Ascending aorta (tissue), 2 donors: ENCODE measurements at regions not wholly inside any gene's neighbourhood (a gene's known extent, or its start where the extent isn't known, plus 50 kb on each side); places are given as distances from the start of the nearest gene placed in this dataset.

Source experiments
- DNase-seq, 2 donors: peaks; one replicate each; pipeline ENCODE4 v3.0.0-alpha.2; 2019; ENCODE audit warnings: low spot score in 2 of 2
- H3K27ac ChIP-seq, 2 donors: fragments of 200-600 bp; sonication (generic); one replicate each; pipeline ENCODE4 v1.5.1; 2016 to 2017; ENCODE audit warnings: mild to moderate bottlenecking in 1 of 2
- H3K27me3 ChIP-seq: fragments of 200-600 bp; sonication (generic); one replicate; pipeline ENCODE4 v1.5.1; 2017
- H3K36me3 ChIP-seq, 2 donors: fragments of 200-600 bp; sonication (generic); one replicate each; pipeline ENCODE4 v1.5.1; 2016
- H3K4me1 ChIP-seq, 2 donors: fragments of 200-600 bp; sonication (generic); one replicate each; pipeline ENCODE4 v1.5.1; 2016 to 2017; ENCODE audit warnings: mild to moderate bottlenecking in 1 of 2
- H3K4me3 ChIP-seq, 2 donors: fragments of 200-600 bp; sonication (generic); one replicate each; pipeline ENCODE4 v1.5.1; 2016 to 2017; ENCODE audit warnings: mild to moderate bottlenecking in 1 of 2
- H3K9me3 ChIP-seq, 2 donors: fragments of 200-600 bp; sonication (generic); one replicate each; pipeline ENCODE4 v1.5.1; 2016
- CTCF ChIP-seq, 3 experiments: fragments of 200-600 bp in 2 of 3; fragments of 450-650 bp in 1 of 3; sonication (generic) in 2 of 3; IDR thresholded peaks; one replicate each; pipeline ENCODE4 v1.5.1; 2016 to 2019; ENCODE audit warnings: antibody characterized with exemption in 3 of 3, mild to moderate bottlenecking in 1 of 3, moderate library complexity in 1 of 3
- intact Hi-C: fragments of 100-400 bp; cut with DNase I; formaldehyde crosslinking; loops from one replicate; pipeline ENCODE4 v1.15.1; 2023

- DNase-seq: no peak
- H3K27me3 ChIP-seq: no peaks in the 10 kb centered on the region
- intact Hi-C loops: no loop called here
Observed at GRCh38 chr4:177718514-177718913, 276.3 kb upstream of the AGA start.

DNA sequence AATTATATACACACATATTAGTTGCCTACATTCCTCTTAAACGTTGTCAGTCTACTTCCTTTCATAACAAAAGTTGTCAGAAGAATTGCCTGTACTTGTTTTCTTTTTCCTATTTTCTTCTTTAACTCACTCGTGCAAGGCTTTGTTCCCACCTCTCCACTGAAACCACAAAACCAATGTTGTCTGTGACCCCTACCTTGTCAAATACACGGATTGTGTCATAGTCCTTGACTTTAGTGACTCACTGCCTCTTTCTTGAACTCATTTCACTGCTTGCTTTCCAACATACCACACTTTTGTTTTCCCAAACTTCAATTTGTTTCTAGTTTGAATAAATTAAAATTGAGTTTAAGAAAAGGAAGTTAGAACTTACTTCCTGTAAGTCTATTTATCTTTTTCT lies 283.9 kb upstream of the AGA start:
- Histone ChIP-seq H3K4me3 (no peak overlapping the region), H3K27ac (no peak overlapping the region), H3K4me1 (no peaks in the 10 kb centered on the region), H3K36me3 (no peaks in the 10 kb centered on the region), H3K27me3 (no peaks in the 10 kb centered on the region), H3K9me3 (no peaks in the 10 kb centered on the region)
- intact Hi-C loops: no loop called here
- no peak for DNase-seq
- TF ChIP-seq CTCF (IDR thresholded peaks at IDR 0.05): no peak

More at GRCh38 chr4:177718514-177718913, 276.3 kb upstream of the AGA start:
- no peak for TF ChIP-seq CTCF (IDR thresholded peaks at IDR 0.05)
- Histone ChIP-seq H3K4me1 (no peaks in the 10 kb centered on the region), H3K9me3 (no peaks in the 10 kb centered on the region), H3K27ac (no peak overlapping the region), H3K4me3 (no peak overlapping the region), H3K36me3 (no peaks in the 10 kb centered on the region)

DNA sequence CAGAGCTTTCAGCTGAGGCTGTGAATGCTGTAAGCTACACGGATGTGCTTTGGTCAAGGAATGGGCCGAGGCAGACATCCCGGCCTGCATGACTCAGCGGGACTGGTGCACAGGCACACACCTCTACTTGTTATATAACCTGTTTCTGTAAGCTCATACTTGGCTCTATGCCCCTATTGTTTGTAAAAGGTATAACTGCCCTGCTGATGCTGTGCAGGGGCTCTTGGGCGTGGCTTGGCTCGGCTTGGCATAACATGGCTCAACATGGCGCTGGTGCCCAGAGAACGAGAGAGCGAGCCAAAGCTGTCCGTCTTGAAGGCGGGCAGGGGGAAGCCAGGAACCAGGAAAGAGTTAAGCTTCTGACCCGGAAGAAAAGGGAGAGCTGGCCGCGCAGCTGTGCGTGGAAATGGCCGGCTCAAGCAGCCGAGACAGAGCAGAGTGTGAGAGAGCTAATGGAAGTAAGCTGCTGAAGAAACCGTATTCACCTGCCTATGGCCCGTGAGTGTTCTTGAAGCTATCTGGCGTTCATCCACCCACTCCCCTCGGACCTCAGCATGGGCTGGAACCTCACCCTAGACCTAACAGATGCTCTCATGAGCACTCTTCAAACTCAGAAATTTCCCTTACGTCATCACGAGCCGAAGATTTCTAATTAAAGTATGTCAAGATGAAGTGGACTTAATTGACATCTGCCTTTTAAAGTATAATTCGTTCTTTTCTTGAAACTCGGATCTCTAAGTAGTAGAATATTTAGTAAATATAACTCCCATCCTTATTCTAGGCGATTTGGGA lies 286.3 kb upstream of the AGA start:
- TF ChIP-seq CTCF (IDR thresholded peaks at IDR 0.05): no peak
- Histone ChIP-seq H3K27me3 (no peaks in the 10 kb centered on the region), H3K4me1 (no peaks in the 10 kb centered on the region), H3K4me3 (no peak overlapping the region), H3K36me3 (no peaks in the 10 kb centered on the region), H3K27ac (no peak overlapping the region), H3K9me3 (no peaks in the 10 kb centered on the region)
- intact Hi-C loops: no loop called here
- DNase-seq: no peak

- intact Hi-C loops: no loop called here
- Histone ChIP-seq H3K27ac (no peak overlapping the region), H3K4me3 (no peak overlapping the region), H3K27me3 (no peaks in the 10 kb centered on the region), H3K36me3 (no peaks in the 10 kb centered on the region), H3K9me3 (no peaks in the 10 kb centered on the region), H3K4me1 (no peaks in the 10 kb centered on the region)
- DNase-seq: no peak
- TF ChIP-seq CTCF (IDR thresholded peaks at IDR 0.05): no peak
Observed at GRCh38 chr4:177729681-177730080, 287.4 kb upstream of the AGA start.

DNA sequence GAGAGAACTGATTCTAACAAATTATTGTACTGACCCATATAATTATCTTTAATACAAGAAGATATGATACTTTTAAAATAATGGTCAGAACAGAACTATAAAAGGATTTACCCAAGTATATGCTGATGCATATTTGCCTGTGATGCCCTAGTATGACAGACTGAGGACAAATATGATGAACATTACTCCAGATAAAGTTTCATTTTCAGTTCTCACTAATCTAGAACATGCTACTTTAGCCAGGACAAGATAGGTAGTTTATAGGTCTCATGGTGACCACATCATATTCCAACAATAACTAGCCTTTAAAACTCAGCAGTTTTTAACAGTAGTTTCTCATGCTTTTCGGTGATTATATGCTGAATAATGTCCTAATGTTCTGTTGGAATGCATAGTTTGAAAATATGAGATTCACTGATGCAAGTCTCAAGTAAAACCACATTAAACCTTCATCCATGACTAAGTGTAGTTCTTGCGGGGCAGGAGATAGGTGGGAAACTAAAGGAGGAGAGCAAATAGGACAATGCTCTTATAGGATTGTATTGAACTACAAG lies 295.2 kb upstream of the AGA start:
- Histone ChIP-seq H3K4me3 (no peak overlapping the region), H3K36me3 (no peaks in the 10 kb centered on the region), H3K27me3 (no peaks in the 10 kb centered on the region), H3K4me1 (no peaks in the 10 kb centered on the region), H3K9me3 (no peaks in the 10 kb centered on the region), H3K27ac (no peak overlapping the region)
- intact Hi-C loops: no loop called here
- no peak for TF ChIP-seq CTCF (IDR thresholded peaks at IDR 0.05)
- no peak for DNase-seq
